ENCODE measurements at regions not wholly inside any gene's neighbourhood (a gene's known extent, or its start where the extent isn't known, plus 50 kb on each side); places are given as distances from the start of the nearest gene placed in this dataset.

GRCh38 chr6:23523771-23524170 lies 602.2 kb upstream of the NRSN1 start:
- TF ChIP-seq CTCF (IDR thresholded peaks at IDR 0.05), result no peak
- TF ChIP-seq POLR2A (IDR thresholded peaks at IDR 0.05), result no peak
